HG03439 (cell line): ENCODE measurements at regions not wholly inside any gene's neighbourhood (a gene's known extent, or its start where the extent isn't known, plus 50 kb on each side); places are given as distances from the start of the nearest gene placed in this dataset.

Experiments
- ATAC-seq: cut with Tn5 transposase; IDR thresholded peaks from one replicate; pipeline ENCODE4 v1.9.1; 2021; ENCODE audit warnings: mild to moderate bottlenecking, moderate library complexity; ENCODE audit not compliant: unreplicated experiment

DNA sequence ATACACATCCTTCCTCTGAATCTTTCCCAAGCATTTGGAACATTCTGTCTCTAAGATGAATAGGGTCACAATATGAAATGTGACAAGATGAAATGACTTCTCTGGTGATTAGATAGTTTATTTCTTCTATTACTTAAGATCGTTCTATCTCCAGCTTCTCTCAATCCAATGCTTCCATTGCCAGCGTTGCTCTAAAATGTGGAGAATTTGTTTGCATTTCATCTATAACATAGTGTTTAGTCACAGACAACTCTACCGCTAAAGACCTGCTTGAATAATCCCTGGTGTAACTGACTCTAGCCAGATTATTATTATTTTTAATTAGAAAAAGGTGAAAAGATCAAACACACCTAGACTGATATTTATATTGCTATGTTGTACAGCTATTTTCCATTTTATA is 184.7 kb upstream of the PRICKLE1 start:
- no peak for ATAC-seq

DNA sequence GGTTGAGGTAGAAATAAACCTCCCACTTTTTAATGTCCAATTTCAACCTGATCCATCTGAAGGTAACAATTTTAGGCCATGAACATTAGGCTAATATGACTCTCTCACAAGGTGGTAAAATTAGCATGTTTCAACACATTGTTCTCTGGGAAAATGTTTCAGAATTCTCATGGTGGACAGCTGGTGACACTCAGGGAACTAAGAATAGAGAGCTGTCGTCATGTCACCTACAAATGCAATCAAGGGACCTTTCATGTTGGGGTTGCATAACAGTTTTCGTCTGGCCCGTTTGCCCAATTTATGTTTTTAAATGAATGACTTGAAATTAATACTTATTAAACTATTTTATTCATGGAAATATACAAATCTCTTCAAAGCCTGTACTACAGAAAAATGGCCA is 180.7 kb upstream of the PRICKLE1 start:
- no peak for ATAC-seq

DNA sequence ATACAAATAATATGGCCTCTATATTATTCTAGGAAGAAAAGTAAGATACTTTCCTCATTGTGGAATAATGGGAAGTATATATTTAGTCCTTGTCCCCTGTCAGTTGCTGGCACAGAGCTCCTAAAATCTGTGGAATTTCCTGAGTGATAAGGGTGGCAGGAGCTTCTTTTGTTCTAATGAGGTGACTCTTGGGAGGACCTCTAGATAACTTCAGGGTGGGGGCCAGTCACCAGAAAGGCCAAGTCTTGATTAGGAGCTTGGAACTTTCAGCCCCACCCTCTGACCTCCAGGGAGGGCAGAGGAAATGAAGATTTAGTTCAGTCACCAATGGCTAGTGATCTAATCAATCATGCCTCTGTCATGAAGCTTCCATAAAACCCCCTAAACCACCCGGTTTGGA is 179.9 kb upstream of the PRICKLE1 start:
- ATAC-seq: no peak

DNA sequence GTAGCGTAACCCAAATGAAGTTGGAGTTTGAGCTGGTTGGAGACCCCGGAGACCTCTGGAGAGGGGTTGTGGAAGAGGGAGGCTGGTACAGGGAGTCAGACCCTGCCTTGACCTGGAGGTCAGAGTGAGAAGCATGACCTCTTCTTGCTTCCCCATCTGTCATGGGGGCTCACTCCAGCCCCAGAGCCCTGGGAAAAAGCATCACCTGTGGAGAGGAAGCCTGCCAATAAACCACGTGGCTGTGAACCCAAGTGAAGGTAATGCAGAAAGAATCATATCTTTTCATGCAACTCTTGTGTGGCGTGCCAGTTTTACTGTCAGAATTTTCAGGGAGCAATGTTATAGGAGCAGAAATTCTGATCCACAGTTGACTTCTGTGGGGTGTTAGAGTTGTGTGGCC is 178.5 kb upstream of the PRICKLE1 start:
- ATAC-seq: no peak

DNA sequence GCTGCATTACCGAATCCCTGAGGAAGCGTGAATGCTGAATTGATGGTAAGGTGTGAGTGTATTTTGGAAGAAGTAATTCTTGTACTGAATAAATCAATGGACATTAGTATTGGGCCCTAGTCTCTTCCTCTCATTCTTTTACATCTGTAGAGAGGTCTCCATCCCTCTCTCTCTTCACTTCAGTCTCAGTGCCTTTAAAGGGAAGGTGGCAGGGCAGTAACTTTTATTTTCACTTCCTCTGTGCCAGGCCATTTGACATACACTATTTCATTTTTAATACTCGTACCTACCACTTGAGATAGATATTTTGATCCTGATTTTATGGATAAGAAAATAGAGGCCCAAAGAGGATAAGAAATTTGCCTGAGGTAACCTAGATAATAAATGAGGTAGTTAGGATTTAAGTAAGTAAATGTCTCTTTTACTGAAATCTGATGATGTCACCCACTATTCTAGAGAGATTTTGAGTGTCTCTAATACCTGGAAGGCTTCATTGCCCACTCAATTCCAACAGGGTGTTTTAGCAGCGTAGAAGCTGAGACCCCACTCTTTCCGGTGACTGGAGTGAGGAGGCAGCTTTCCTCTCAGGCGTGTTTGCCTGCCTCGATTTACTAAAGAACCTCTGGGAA is 177.9 kb upstream of the PRICKLE1 start:
- ATAC-seq: no peak

DNA sequence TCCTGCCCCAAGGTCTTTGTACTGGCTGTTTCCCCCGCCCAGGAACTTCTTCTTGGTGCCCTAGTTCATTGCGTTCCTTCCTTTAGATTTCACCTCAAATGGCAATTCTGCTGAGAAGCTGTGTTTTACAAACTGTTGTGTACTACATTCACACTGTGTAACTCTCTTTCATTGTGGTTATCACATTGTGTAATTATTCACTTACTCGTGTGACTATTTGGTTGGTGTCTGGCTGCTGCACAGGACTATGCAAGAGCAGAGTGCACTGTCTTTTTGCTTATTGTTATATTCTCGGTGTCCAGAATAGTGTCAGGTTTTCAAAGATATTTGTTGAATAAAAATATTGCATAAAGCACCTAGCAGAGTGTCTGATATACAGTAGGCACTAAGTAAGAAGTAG is 177.2 kb upstream of the PRICKLE1 start:
- ATAC-seq: no peak

DNA sequence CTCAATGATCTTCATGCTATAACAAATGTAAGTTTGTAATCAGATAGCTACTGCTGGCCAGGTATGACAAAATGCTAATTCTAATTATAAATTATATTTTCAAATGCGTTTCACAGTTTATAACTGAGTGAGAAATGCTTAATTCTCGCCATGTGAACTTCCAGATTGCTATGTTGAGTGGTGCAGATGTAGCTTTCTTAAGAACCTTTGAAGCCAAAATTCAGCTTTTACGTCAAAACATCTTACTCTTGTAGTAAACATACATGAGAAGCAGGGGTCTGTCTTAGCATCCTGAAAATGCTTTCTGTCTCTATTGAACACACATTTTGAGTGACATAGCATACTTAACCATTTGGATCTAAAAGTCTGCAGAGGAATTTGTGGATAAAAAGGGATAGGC is 176.5 kb upstream of the PRICKLE1 start:
- no peak for ATAC-seq

DNA sequence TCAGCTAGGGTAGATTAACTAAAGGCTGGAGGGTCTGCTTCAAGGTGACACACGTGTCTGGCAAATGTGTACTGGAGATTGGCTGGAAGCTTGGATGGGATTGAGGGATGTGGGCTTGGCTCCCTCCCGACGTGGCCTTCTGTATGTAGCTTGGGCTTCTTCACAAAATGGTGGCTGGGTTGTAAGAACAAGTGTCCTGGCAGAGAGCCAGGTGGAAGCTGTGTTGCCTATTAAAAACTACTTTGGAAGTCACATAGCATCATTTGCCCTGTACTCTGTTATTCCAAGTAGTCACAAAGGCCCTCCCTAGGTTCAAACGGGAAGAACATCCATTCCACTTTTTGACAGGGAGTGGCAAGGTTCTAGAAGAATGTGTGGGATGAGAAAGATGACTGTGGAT is 174.1 kb upstream of the PRICKLE1 start:
- no peak for ATAC-seq

DNA sequence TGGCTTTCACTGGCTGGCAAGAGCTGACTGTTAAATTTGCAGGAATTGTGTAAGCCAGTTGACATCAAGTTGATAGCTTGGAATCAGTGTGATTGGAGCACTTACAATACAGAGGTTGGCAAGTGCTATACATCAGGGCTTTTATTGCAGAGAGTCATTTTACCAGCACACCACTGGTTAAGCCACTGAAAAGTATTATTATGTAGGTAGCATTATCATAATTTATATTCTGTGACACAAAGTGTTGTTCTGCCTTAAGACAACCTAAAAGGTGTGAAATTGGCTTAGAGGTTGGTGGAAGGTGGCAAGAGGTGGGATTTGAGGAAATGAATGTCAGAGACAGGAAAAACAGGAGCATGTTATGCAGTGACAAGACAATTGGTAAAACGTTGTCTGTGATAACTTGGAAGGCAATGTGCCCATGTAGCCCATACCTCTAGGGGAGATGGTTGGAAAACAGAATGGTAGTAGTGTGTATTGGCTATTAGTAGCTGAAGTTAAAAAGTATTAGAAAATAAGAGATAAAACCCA is 172.9 kb upstream of the PRICKLE1 start:
- no peak for ATAC-seq

DNA sequence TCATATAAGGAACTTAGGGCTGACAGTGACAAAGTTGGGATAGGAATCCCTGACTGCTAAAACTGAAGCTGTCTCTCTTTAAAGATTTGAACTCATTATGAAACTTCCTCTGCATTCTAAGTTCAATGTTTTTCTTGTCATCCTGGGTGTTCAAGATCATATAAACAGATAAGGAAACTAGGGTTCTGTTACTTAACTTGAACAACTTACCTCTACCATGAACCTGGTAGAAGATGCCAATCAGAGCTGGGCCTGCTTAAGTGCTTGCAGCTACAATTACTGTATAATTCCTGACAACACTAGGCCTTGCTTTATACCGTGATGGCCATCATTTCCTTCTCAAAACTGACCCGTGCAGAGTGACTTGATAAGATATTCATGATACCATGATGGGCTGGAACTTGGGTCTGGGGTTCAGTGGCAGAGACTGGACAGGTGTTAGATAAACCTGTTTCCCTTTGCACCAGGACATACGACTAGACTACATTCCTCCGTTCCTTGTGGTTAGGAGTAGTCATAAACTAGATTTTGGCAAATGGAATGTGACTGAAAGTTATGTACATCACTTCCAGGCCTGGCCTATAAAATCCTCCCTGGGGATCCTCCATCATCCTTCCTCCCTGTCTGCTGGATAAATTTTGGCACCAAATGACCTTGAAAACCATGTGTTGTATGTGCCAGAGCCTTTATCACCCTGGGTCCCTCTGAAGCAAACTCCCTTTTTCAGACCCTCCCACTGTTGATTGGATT is 172.2 kb upstream of the PRICKLE1 start:
- ATAC-seq: no peak

DNA sequence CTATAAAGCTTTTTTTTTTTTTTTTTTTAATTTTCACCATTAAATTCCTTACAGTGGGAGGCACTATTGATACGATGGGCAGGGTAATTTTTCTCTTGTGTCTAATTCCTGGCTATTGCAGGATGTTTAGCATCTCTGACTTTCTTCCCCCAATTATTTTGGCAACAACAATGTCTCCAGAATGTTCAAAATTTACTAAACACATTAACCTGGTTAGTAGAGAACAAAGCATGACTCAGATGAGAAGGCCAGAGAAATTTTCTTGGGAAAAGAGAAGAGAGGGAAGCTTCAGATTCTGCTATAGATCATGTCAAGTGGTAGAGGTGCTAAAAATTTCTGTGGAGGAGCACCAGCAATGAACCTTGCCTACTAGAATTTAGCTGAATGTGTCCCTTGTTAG is 171.5 kb upstream of the PRICKLE1 start:
- ATAC-seq: no peak

DNA sequence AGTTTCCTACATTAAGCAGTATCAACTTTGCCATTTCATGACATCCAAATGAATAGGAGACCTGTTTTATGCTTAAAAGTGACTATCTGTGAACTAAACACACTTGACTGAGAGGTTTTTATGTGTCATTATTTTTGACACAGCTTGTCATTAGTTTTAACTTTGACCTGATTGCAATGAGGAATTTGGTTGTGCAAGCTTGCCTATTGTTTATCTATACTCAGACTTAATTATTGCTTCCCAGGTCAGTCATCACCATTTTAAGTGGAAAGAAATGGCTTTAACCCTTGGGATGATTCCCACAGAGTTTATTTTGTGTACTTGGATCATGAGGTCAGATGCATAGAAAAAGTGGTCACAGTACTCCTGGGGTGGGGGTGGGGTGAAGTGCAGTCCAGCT is 171.0 kb upstream of the PRICKLE1 start:
- ATAC-seq: no peak

DNA sequence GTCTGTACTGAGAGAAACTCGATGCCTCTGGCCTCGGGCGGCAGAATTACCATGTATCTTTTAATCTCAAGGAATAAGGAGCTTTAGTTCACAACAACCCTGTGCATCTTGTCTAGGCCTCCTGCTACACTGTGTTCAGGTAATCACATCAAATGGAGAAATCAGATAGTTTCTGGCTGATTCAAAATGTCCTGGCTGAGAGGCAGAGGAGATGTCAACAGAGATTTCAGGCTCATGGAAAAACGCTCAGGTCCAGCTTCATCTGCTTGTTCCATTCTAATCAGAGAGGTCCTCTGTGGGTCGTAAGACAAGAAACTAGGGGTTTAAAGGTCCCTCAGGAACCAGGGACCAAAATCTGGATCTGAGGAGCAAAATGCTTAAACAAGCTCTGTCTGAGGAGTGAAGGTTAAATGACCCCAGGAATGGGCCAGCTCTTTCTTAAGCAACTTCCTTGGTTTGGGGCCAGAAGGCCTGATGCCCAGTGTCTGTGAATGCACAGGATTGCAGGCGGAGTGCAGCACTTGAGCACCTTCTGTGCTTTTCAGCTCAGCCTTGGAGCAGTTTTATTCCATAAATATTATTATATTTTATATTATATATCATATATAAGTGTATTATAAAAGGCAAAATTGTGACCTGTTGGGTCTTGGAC is 170.2 kb upstream of the PRICKLE1 start:
- no peak for ATAC-seq

DNA sequence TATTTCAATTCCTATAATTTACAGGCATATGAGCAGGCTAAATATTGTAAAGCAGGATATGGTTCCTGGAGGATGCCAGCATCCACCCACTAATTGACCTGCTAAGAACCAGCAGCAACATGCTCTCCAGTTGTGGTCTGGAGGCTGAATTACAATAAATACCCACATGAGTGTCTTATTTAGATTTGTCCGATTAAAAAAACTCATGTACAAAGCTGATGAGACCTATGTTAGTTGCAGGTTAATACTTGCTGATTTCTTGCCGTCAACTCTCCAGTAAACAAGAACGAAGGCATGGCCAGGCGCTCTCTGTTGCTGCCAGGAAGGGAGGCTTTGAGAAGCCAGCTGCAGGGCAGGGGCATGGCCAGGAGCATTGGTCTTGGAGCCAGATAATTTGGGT is 169.3 kb upstream of the PRICKLE1 start:
- no peak for ATAC-seq

DNA sequence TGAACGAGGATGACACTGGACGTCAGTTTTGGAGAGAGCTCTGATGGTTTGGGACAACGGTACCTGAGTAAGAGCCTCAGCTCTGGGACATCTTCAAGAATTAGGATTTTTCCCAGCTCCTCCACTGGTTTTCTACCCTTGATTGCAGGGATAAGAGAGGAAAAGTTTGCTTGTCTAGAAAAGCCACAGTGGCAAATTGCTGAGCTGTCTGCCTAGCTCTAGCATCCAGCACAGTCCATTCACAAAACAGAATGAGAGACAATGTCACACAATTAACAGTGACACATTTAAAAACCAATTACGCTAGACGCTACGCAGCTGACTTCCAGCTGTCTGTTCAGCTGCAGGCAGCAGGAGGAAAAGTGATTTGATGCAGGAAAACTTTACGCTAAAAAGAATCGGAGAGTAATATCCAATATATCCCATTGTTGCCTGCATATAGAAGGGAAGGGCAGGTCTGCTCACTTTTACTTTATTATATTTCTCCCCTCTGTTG is 168.1 kb upstream of the PRICKLE1 start:
- no peak for ATAC-seq

DNA sequence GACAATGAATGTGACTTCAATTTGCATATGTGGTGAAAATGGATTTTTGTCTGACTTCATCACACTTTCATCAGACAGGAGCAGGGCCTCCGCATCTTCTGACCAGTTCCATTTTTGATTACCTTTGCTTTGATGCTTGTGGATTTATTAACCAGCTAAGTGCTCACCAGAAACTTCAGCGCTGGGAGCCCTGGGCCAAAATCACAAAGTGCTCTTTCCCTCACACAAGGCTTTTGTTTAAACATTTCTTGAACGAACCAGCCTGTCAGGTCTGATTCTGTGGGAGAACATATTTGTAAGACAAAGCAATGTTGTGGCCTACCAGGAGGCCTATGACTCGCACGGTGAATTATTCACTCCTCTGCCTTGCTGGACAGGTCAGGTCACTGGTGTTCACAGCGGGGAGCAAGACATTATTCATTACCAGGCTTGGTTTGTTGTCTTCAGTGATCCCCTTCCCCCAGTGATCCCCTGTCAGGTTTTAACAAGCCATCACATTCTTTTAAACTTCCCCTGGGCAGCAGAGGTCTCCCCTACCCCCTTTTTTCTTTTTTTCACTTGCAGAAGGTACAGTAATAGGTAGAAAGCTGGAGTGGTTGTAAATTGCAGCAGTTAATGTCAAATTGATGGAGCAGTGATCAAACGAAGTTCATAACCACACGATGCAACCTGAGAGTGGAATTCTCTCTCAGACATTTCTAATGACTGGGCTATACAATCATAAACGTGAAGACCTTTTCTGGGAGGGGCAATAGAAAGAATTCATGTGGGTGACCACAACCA is 167.5 kb upstream of the PRICKLE1 start:
- peak; percentile 58 for ATAC-seq

DNA sequence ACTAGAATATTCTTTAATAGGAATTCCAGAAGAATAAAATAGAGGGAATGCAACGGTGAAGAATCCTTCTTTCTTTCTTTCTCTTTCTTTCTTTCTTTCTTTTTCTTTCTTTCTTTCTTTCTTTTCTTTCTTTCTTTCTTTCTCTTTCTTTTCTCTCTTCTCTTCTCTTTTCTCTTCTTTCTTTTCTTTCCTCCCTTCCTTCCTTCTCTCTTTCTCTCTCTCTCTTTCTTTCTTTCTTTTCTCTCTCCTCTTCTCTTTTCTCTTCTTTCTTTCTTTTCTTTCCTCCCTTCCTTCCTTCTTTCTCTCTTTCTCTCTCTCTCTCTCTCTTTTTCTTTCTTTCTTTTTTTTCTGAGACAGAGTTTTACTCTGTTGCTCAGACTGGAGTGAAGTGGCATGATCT is 160.8 kb upstream of the PRICKLE1 start:
- no peak for ATAC-seq

DNA sequence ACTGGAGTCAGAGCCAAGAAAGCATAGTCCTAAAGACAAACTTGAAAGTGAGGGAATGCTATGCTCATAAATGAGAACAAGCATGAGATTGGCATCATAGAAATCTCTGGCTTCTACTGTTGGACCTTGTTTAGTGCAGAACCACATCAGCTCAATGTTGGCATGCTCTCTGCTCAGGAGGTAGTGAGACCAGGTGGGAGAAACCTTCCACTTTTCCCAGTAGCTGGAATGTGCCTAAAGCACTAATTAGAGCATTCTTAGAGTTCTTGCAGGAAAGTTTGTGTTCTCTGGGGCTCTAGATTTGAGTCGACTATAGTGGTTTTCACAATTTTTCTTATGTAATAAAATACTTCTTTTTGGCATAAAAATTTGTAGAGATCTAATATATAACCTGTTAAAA is 159.7 kb upstream of the PRICKLE1 start:
- ATAC-seq: no peak

DNA sequence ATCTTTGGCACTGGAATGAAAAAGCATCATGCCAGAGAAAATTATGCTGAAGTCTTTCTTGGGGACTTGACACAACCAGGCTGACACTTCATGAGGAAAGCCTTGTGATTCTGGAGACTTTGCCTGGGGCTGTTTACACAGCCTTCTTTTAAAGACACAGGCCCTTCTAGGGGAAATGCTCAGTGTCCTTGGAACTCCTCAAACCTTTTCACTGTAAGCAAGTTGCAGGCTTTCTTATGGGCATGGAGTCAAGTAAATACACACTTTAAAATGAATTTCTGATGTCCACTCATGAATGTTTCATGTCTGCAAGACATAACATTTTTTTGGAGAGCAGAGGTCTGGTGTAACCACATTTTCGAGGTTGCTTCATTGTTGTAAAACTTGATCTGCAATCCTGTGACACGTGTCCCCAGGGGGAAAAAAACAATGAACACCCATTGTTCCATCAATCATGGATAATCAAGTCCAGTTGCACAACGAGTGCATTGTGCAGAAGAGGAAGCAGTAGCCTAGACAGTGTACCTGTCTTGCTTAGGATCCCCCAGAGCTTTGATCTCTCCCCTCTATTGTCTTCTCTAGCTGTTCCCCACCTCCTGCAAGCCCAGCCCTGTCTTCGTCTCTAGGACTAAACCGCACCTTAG is 155.1 kb upstream of the PRICKLE1 start:
- ATAC-seq: no peak

DNA sequence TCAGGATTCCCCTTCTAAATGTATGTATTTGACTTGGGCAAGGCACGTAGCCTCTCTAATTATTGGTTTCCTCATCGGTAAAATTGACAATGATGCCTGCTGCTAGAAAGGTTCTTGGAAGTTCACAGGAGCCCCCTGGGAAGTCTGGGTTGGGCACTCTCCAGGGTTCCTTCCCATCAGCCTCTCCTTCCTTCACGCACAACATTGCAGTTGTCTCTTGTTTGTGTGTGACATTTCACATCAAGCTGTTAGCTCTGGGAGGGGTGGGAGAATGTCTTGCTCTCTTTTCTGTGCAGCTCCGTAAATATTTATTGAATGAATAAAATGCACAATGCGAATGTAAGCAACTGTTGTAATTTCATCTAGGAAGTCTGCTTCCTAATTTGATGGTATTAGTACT is 153.2 kb upstream of the PRICKLE1 start:
- no peak for ATAC-seq
